Smooth muscle cell (in vitro differentiated cells): ENCODE measurements at regions not wholly inside any gene's neighbourhood (a gene's known extent, or its start where the extent isn't known, plus 50 kb on each side); places are given as distances from the start of the nearest gene placed in this dataset.
A peak's percentile ranks its signal among the peaks of the same experiment; 100 is the strongest.

ENCODE experiments used
- DNase-seq: peaks from one replicate; lab custom pipeline; 2025; ENCODE audit not compliant: unreplicated experiment; lab: John Stamatoyannopoulos, UW
- H2AFZ ChIP-seq: fragments of 200-600 bp; sonication (generic); 2 replicates; pipeline ENCODE4 v1.6.0; 2016; ENCODE audit warnings: antibody characterized with exemption, low read depth, mild to moderate bottlenecking
- H3F3A ChIP-seq: fragments of 200-600 bp; sonication (generic); 2 replicates; pipeline ENCODE4 v1.6.0; 2017; ENCODE audit warnings: antibody characterized with exemption, low read depth
- H3K27ac ChIP-seq: fragments of 200-600 bp; sonication (generic); 2 replicates; pipeline ENCODE4 v1.5.1; 2016; ENCODE audit warnings: low read depth, mild to moderate bottlenecking
- H3K27me3 ChIP-seq: fragments of 200-600 bp; sonication (generic); 2 replicates; pipeline ENCODE4 v1.6.1; 2016; ENCODE audit warnings: low read depth, mild to moderate bottlenecking
- H3K36me3 ChIP-seq: fragments of 200-600 bp; sonication (generic); 2 replicates; pipeline ENCODE4 v1.5.1; 2016; ENCODE audit warnings: low read depth
- H3K4me1 ChIP-seq: fragments of 200-600 bp; sonication (generic); 2 replicates; pipeline ENCODE4 v1.5.1; 2016; ENCODE audit warnings: low read depth
- H3K4me2 ChIP-seq: fragments of 200-600 bp; sonication (generic); 2 replicates; pipeline ENCODE4 v1.6.0; 2016; ENCODE audit warnings: mild to moderate bottlenecking
- H3K4me3 ChIP-seq: fragments of 200-600 bp; sonication (generic); 2 replicates; pipeline ENCODE4 v1.5.1; 2016; ENCODE audit warnings: mild to moderate bottlenecking
- H3K79me2 ChIP-seq: fragments of 200-600 bp; sonication (generic); 2 replicates; pipeline ENCODE4 v1.6.0; 2016; ENCODE audit warnings: low read depth, mild to moderate bottlenecking
- H3K9ac ChIP-seq: fragments of 200-600 bp; sonication (generic); 2 replicates; pipeline ENCODE4 v1.6.0; 2016; ENCODE audit warnings: low read depth
- H3K9me3 ChIP-seq: fragments of 200-600 bp; sonication (generic); replicated peaks from 2 replicates; pipeline ENCODE4 v1.5.1; 2016; ENCODE audit warnings: low read depth
- H4K20me1 ChIP-seq: fragments of 200-600 bp; sonication (generic); 2 replicates; pipeline ENCODE4 v1.6.0; 2016; ENCODE audit warnings: low read depth
- CTCF ChIP-seq: fragments of 200-600 bp; sonication (generic); IDR thresholded peaks from 2 replicates; pipeline ENCODE4 v1.5.1; 2017; ENCODE audit warnings: borderline replicate concordance, mild to moderate bottlenecking, antibody characterized with exemption; ENCODE audit not compliant: insufficient read depth, poor library complexity, severe bottlenecking
- WGBS: methylation state at CpG from one replicate; pipeline ENCODE4 v1.1.7; 2016; ENCODE audit warnings: low lambda C conversion rate; 5-methylcytosine and 5-hydroxymethylcytosine counted together

- DNase-seq = no peak
- H4K20me1 ChIP-seq = no peaks in the 10 kb centered on the region
- H3K27ac ChIP-seq = no peak overlapping the region
- H3K79me2 ChIP-seq = no peaks in the 10 kb centered on the region
- H3K36me3 ChIP-seq = no peaks in the 10 kb centered on the region
- peaks cover 18% of the 10 kb centered on the region for H3K4me1 ChIP-seq
- WGBS = 79% methylated on average over 14 of the region's 16 CpGs
- H3F3A ChIP-seq = no peaks in the 10 kb centered on the region
- peak overlapping the region; percentile 42 for H2AFZ ChIP-seq
- no peaks in the 10 kb centered on the region for H3K27me3 ChIP-seq
- H3K9me3 ChIP-seq = no peaks in the 10 kb centered on the region
- no peak overlapping the region for H3K4me3 ChIP-seq
- no peak overlapping the region for H3K4me2 ChIP-seq
- peak; percentile 21 for TF ChIP-seq CTCF
- no peak overlapping the region for H3K9ac ChIP-seq
These were observed 126.2 kb upstream of the LGALSL start for GRCh38 chr2:64327510-64328414.

- H3K27me3 ChIP-seq = no peaks in the 10 kb centered on the region
- H3K4me2 ChIP-seq = no peak overlapping the region
- no peak overlapping the region for H3K27ac ChIP-seq
- H4K20me1 ChIP-seq = no peaks in the 10 kb centered on the region
- H3K79me2 ChIP-seq = no peaks in the 10 kb centered on the region
- WGBS = 49% methylated on average over 8 of the region's 8 CpGs
- no peaks in the 10 kb centered on the region for H3K9me3 ChIP-seq
- TF ChIP-seq CTCF = no peak
- no peak for DNase-seq
- H3K36me3 ChIP-seq = no peaks in the 10 kb centered on the region
- H3F3A ChIP-seq = no peaks in the 10 kb centered on the region
- H3K4me3 ChIP-seq = no peak overlapping the region
- H3K4me1 ChIP-seq = peaks cover 18% of the 10 kb centered on the region
- H2AFZ ChIP-seq = peak overlapping the region; percentile 42
- no peak overlapping the region for H3K9ac ChIP-seq
These were observed 125.6 kb upstream of the LGALSL start for GRCh38 chr2:64328415-64328722.

- H3K27me3 ChIP-seq = no peaks in the 10 kb centered on the region
- H3K9me3 ChIP-seq = no peaks in the 10 kb centered on the region
- H3F3A ChIP-seq = no peaks in the 10 kb centered on the region
- H3K4me2 ChIP-seq = no peak overlapping the region
- no peak overlapping the region for H3K4me3 ChIP-seq
- WGBS = 80% methylated on average over 3 of the region's 3 CpGs
- no peak for TF ChIP-seq CTCF
- H4K20me1 ChIP-seq = no peaks in the 10 kb centered on the region
- no peak overlapping the region for H3K9ac ChIP-seq
- no peaks in the 10 kb centered on the region for H3K36me3 ChIP-seq
- H3K27ac ChIP-seq = no peak overlapping the region
- H3K4me1 ChIP-seq = peaks cover 18% of the 10 kb centered on the region
- no peak for DNase-seq
- H3K79me2 ChIP-seq = no peaks in the 10 kb centered on the region
- no peak overlapping the region for H2AFZ ChIP-seq
These were observed 125.2 kb upstream of the LGALSL start for GRCh38 chr2:64328756-64329155.

GRCh38 chr2:64329848-64330247 lies 124.1 kb upstream of the LGALSL start:
- no peak for TF ChIP-seq CTCF
- Histone ChIP-seq H3K4me2 (peak overlapping the region; percentile 89), H3K79me2 (no peaks in the 10 kb centered on the region), H3K4me3 (no peak overlapping the region), H3K9ac (no peak overlapping the region), H3F3A (no peaks in the 10 kb centered on the region), H3K9me3 (no peaks in the 10 kb centered on the region), H3K27ac (peak overlapping the region; percentile 65), H3K27me3 (no peaks in the 10 kb centered on the region), H3K4me1 (peaks cover 18% of the 10 kb centered on the region), H4K20me1 (no peaks in the 10 kb centered on the region), H2AFZ (peak overlapping the region; percentile 73), H3K36me3 (no peaks in the 10 kb centered on the region)
- 31% methylated on average over 2 of the region's 2 CpGs for WGBS
- DNase-seq = no peak
